ENCODE measurements at regions not wholly inside any gene's neighbourhood (a gene's known extent, or its start where the extent isn't known, plus 50 kb on each side); places are given as distances from the start of the nearest gene placed in this dataset.

GRCh38 chr15:46386356-46386755, 751.5 kb downstream of the SQOR start:
- no peak for DNase-seq (ENCODE audit: low read depth in 4 of 4, low spot score in 1 of 4)

GRCh38 chr15:46389739-46390138, 754.9 kb downstream of the SQOR start:
- no peak for DNase-seq (ENCODE audit: low read depth in 4 of 4, low spot score in 1 of 4)

- DNase-seq (ENCODE audit: low read depth in 4 of 4, low spot score in 1 of 4), result no peak
Measured at GRCh38 chr15:46394463-46394862, 759.6 kb downstream of the SQOR start.

GRCh38 chr15:46408312-46408711, 773.5 kb downstream of the SQOR start:
- DNase-seq (ENCODE audit: low read depth in 4 of 4, low spot score in 1 of 4), result no peak

- DNase-seq (ENCODE audit: low read depth in 4 of 4, low spot score in 1 of 4), result no peak
Measured at GRCh38 chr15:46409841-46410301, 775.0 kb downstream of the SQOR start.

GRCh38 chr15:46410705-46411104, 775.9 kb downstream of the SQOR start:
- DNase-seq (ENCODE audit: low read depth in 4 of 4, low spot score in 1 of 4), result no peak

GRCh38 chr15:46411900-46412299, 777.1 kb downstream of the SQOR start:
- DNase-seq (ENCODE audit: low read depth in 4 of 4, low spot score in 1 of 4), result no peak

GRCh38 chr15:46413799-46414198, 779.0 kb downstream of the SQOR start:
- no peak for DNase-seq (ENCODE audit: low read depth in 4 of 4, low spot score in 1 of 4)

- DNase-seq (ENCODE audit: low read depth in 4 of 4, low spot score in 1 of 4), result no peak
Measured at GRCh38 chr15:46416544-46416943, 781.7 kb downstream of the SQOR start.

GRCh38 chr15:46420990-46421389, 786.2 kb downstream of the SQOR start:
- no peak for DNase-seq (ENCODE audit: low read depth in 4 of 4, low spot score in 1 of 4)

- no peak for DNase-seq (ENCODE audit: low read depth in 4 of 4, low spot score in 1 of 4)
Measured at GRCh38 chr15:46441294-46442062, 806.6 kb downstream of the SQOR start.

- no peak for DNase-seq (ENCODE audit: low read depth in 4 of 4, low spot score in 1 of 4)
Measured at GRCh38 chr15:46442184-46442583, 807.4 kb downstream of the SQOR start.

- no peak for DNase-seq (ENCODE audit: low read depth in 4 of 4, low spot score in 1 of 4)
Measured at GRCh38 chr15:46442901-46443590, 808.2 kb downstream of the SQOR start.

- DNase-seq (ENCODE audit: low read depth in 4 of 4, low spot score in 1 of 4), result no peak
Measured at GRCh38 chr15:46450112-46450809, 815.4 kb downstream of the SQOR start.

- no peak for DNase-seq (ENCODE audit: low read depth in 4 of 4, low spot score in 1 of 4)
Measured at GRCh38 chr15:46450810-46451182, 816.0 kb downstream of the SQOR start.

GRCh38 chr15:46452297-46452820, 817.5 kb downstream of the SQOR start:
- DNase-seq (ENCODE audit: low read depth in 4 of 4, low spot score in 1 of 4), result no peak

GRCh38 chr15:46456456-46456855, 821.6 kb downstream of the SQOR start:
- DNase-seq (ENCODE audit: low read depth in 4 of 4, low spot score in 1 of 4), result no peak

- DNase-seq (ENCODE audit: low read depth in 4 of 4, low spot score in 1 of 4), result no peak
Measured at GRCh38 chr15:46460431-46461094, 825.7 kb downstream of the SQOR start.

GRCh38 chr15:46461416-46461815, 826.6 kb downstream of the SQOR start:
- DNase-seq (ENCODE audit: low read depth in 4 of 4, low spot score in 1 of 4), result no peak

GRCh38 chr15:46467041-46467440, 832.2 kb downstream of the SQOR start:
- DNase-seq (ENCODE audit: low read depth in 4 of 4, low spot score in 1 of 4), result no peak

- no peak for DNase-seq (ENCODE audit: low read depth in 4 of 4, low spot score in 1 of 4)
Measured at GRCh38 chr15:46471096-46471495, 836.3 kb downstream of the SQOR start.
